ENCODE measurements at regions not wholly inside any gene's neighbourhood (a gene's known extent, or its start where the extent isn't known, plus 50 kb on each side); places are given as distances from the start of the nearest gene placed in this dataset.

DNA sequence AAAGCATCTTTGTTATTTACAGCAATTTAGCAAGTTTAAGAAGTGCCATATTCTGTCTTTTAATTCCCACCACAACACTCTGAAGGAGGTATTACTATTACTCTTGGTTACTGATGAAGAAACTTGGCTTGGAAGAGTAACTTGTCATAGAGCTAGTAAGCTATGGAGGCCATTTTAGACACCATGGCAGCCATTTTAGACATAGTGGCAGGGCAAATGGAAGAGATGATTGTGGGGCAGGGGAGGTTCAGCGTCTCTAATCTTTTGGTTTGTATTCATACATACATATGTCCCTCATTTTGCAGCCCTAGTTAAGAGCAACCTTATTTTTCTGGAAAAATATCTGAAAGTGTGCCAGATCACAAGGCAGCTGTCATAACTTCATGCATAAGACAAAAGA is 82.6 kb upstream of the SOX1 start:
- ATAC-seq: no peak
- Histone ChIP-seq H3K4me1 (no peaks in the 10 kb centered on the region), H3K4me3 (no peak overlapping the region), H3K36me3 (ENCODE audit: insufficient read depth in 1 of 2, low read depth in 1 of 2) (no peaks in the 10 kb centered on the region), H3K27ac (no peak overlapping the region), H3K27me3 (ENCODE audit: insufficient read depth in 3 of 3, low read length in 2 of 3) (peaks cover 6 to 10% (median 6%) of the 10 kb centered on the region in 3 donors), H3K9me3 (no peaks in the 10 kb centered on the region)
- TF ChIP-seq CTCF (IDR thresholded peaks at IDR 0.05): no peak
- WGBS, 3 donors: 74 to 81% (median 79%) methylated on average over 1 of the region's 1 CpG
- intact Hi-C loops (cut with DNase I): no loop called here
- no peak for DNase-seq

DNA sequence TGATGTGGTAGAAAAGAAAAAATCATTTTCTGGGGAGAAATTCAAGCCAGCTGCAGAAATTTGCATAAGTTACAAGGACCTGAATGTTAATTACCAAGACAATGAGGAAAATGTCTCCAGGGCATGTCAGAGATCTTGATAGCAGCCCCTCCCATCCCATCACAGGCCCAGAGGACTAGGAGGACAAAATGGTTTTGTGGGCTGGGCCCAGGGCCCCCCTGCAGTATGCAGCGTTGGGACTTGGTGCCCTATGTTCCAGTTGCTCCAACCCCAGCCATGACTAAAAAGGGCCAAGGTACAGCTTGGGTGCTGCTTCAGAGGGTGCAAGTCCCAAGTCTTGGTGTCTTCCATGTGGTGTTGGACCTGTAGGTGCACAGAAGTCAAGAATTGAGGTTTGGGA is 76.6 kb upstream of the SOX1 start:
- intact Hi-C loops (cut with DNase I): no loop called here
- 78 to 85% (median 78%) methylated on average over 1 of the region's 1 CpG for WGBS, 3 donors
- H3K36me3 ChIP-seq (ENCODE audit: insufficient read depth in 1 of 2, low read depth in 1 of 2): no peaks in the 10 kb centered on the region
- H3K27me3 ChIP-seq (ENCODE audit: insufficient read depth in 3 of 3, low read length in 2 of 3): peaks cover 0 to 3% (median 0%) of the 10 kb centered on the region in 3 donors
- H3K27ac ChIP-seq: no peak overlapping the region
- ATAC-seq (no peak), DNase-seq (no peak)
- peaks cover 5% of the 10 kb centered on the region for H3K9me3 ChIP-seq
- no peaks in the 10 kb centered on the region for H3K4me1 ChIP-seq
- TF ChIP-seq CTCF (IDR thresholded peaks at IDR 0.05): no peak
- no peak overlapping the region for H3K4me3 ChIP-seq

- intact Hi-C loops (cut with DNase I): no loop called here
- Histone ChIP-seq H3K36me3 (ENCODE audit: insufficient read depth in 1 of 2, low read depth in 1 of 2) (no peaks in the 10 kb centered on the region), H3K9me3 (peaks cover 5% of the 10 kb centered on the region), H3K4me1 (no peaks in the 10 kb centered on the region), H3K27ac (no peak overlapping the region), H3K27me3 (ENCODE audit: insufficient read depth in 3 of 3, low read length in 2 of 3) (peaks cover 0 to 3% (median 2%) of the 10 kb centered on the region in 3 donors), H3K4me3 (no peak overlapping the region)
- no peak for DNase-seq
- ATAC-seq: no peak
- TF ChIP-seq CTCF (IDR thresholded peaks at IDR 0.05): no peak
Measured at GRCh38 chr13:111992911-111993310, 74.0 kb upstream of the SOX1 start.

DNA sequence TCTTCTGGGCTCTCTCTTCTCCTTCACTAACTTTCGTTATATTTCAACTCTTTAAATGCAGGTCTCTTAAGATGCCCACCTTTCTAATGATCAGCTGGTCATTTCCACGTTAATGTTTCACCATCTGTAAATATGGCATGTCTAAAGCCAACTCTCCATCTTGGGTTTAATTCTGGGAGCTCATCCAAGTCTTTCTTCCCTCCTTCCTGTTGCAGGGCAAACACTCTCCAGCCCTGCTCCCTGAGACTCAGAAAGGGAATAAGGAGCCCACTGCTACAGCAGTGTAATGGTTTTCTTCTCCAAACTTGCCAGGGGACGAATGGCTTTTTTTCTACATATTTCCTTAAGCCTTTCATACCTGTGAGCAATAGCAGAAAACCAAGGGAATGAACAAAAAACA is 73.3 kb upstream of the SOX1 start:
- Histone ChIP-seq H3K9me3 (peaks cover 5% of the 10 kb centered on the region), H3K4me3 (no peak overlapping the region), H3K27ac (no peak overlapping the region), H3K27me3 (ENCODE audit: insufficient read depth in 3 of 3, low read length in 2 of 3) (peaks cover 0 to 6% (median 3%) of the 10 kb centered on the region in 3 donors), H3K36me3 (ENCODE audit: insufficient read depth in 1 of 2, low read depth in 1 of 2) (no peaks in the 10 kb centered on the region), H3K4me1 (no peaks in the 10 kb centered on the region)
- 45 to 47% (median 47%) methylated on average over 3 of the region's 3 CpGs for WGBS, 3 donors
- ATAC-seq (no peak), DNase-seq (no peak)
- intact Hi-C loops (cut with DNase I): no loop called here
- no peak for TF ChIP-seq CTCF (IDR thresholded peaks at IDR 0.05)

DNA sequence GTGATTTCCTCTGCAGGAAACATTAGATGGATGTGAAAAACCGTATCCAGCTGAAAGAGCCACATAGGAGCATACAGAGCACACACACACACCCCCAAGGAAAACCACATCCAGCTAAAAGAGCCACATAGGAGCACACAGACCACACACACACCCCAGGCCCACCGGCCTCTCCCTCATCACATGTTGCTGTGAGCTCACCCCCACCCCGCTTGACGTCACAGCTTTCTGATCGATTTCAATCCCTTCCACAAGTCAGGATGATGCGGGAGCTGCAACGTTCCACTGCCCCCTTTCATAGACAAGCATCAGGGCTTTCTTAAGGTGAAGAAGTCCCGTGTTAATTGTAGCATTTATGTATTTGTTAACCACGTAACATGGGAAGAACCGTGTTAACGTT is 72.4 kb upstream of the SOX1 start:
- ATAC-seq (no peak), DNase-seq (no peak)
- Histone ChIP-seq H3K27ac (no peak overlapping the region), H3K27me3 (ENCODE audit: insufficient read depth in 3 of 3, low read length in 2 of 3) (peaks cover 0 to 6% (median 0%) of the 10 kb centered on the region in 3 donors), H3K4me3 (no peak overlapping the region), H3K36me3 (ENCODE audit: insufficient read depth in 1 of 2, low read depth in 1 of 2) (no peaks in the 10 kb centered on the region), H3K4me1 (no peaks in the 10 kb centered on the region), H3K9me3 (peaks cover 5% of the 10 kb centered on the region)
- no peak for TF ChIP-seq CTCF (IDR thresholded peaks at IDR 0.05)
- 73 to 77% (median 76%) methylated on average over 11 of the region's 11 CpGs for WGBS, 3 donors
- intact Hi-C loops (cut with DNase I): no loop called here
